Activated naive CD8-positive, alpha-beta T cell treated with anti-CD3 and anti-CD28 coated beads, Interleukin-2, amount 10 ng/mL, durations not matched to agents 7 days and 5 days (primary cell): ENCODE measurements at regions not wholly inside any gene's neighbourhood (a gene's known extent, or its start where the extent isn't known, plus 50 kb on each side); places are given as distances from the start of the nearest gene placed in this dataset.

Source experiments
- ATAC-seq: fragments of 150-1000 bp; cut with Tn5 transposase; one replicate; pipeline ENCODE4 v1.10.0; 2021; ENCODE audit warnings: low read depth, moderate library complexity
- POLR2A ChIA-PET: fragments of 350-600 bp; sonication (Branson Sonifier 250); formaldehyde crosslinking; loops from one replicate; lab custom pipeline; 2021; ENCODE audit warnings: antibody characterized with exemption; lab: Charles Lee
- DNase-seq: peaks from one replicate; pipeline ENCODE4 v3.0.0; 2021
- H3K27ac Mint-ChIP-seq: one replicate; pipeline ENCODE4 v1.8.0; 2022; ENCODE audit warnings: mild to moderate bottlenecking, mixed read lengths
- H3K27me3 Mint-ChIP-seq: one replicate; pipeline ENCODE4 v1.8.0; 2022; ENCODE audit warnings: mild to moderate bottlenecking, moderate library complexity, mixed read lengths
- H3K36me3 Mint-ChIP-seq: one replicate; pipeline ENCODE4 v1.8.0; 2021; ENCODE audit warnings: mild to moderate bottlenecking, mixed read lengths
- H3K4me1 Mint-ChIP-seq: one replicate; pipeline ENCODE4 v1.8.0; 2021; ENCODE audit warnings: mixed read lengths
- H3K4me3 Mint-ChIP-seq: one replicate; pipeline ENCODE4 v1.8.0; 2022; ENCODE audit warnings: mild to moderate bottlenecking, moderate library complexity, mixed read lengths
- H3K9me3 Mint-ChIP-seq: one replicate; pipeline ENCODE4 v1.8.0; 2021; ENCODE audit warnings: mixed read lengths

- no peaks in the 10 kb centered on the region for H3K27me3 Mint-ChIP-seq
- DNase-seq (no peak), ATAC-seq (no peak)
- no peaks in the 10 kb centered on the region for H3K36me3 Mint-ChIP-seq
- H3K4me1 Mint-ChIP-seq, result no peaks in the 10 kb centered on the region
- POLR2A ChIA-PET, result no interaction called here
- no peak overlapping the region for H3K4me3 Mint-ChIP-seq
- no peaks in the 10 kb centered on the region for H3K9me3 Mint-ChIP-seq
- H3K27ac Mint-ChIP-seq, result no peak overlapping the region
These were observed 82.5 kb upstream of the MAP3K7 start for GRCh38 chr6:90669420-90669819.

DNA sequence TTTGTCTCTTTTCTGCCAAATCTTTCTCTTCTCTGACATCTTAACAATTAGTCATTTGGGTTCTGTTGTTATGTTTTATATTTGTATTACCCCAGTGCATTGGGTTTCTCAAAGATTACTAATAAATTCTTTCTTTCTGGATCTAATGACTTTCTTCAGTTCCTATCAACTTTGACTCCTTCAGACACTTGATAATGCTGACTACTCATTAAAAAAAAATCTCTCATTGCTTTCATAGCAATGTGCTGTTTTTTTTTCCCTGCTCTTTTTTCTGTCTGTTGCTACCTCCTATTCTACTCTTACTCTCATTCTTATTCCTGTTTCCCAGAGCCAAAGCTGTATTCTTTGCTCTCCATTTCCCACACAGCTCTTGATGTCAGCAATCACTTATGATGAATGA lies 81.3 kb upstream of the MAP3K7 start:
- Mint-ChIP-seq H3K27ac (no peak overlapping the region), H3K4me1 (no peaks in the 10 kb centered on the region), H3K9me3 (no peaks in the 10 kb centered on the region), H3K27me3 (no peaks in the 10 kb centered on the region), H3K36me3 (no peaks in the 10 kb centered on the region), H3K4me3 (no peak overlapping the region)
- ATAC-seq (no peak), DNase-seq (no peak)
- POLR2A ChIA-PET, result no interaction called here

DNA sequence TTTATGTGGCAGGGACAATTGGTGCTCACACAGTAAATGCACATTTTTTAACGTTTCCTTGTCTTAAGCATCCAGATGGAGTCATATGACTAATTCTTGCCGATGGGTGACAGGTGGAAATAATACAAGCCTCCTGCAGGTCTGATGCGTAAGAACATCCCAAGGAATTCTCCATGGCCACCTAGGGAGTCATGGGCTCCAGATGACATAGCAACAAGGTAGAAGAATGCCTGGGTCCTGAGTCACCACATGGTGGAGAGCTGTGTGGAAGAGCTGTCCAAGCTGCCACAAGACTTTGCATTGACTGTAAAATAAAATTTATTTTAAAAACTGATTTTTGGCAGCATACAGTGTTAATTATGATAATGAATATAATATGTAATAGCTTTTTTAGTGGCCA lies 77.0 kb upstream of the MAP3K7 start:
- no peak overlapping the region for H3K27ac Mint-ChIP-seq
- H3K9me3 Mint-ChIP-seq, result no peaks in the 10 kb centered on the region
- no peak for DNase-seq
- H3K4me1 Mint-ChIP-seq, result no peaks in the 10 kb centered on the region
- H3K4me3 Mint-ChIP-seq, result no peak overlapping the region
- no peaks in the 10 kb centered on the region for H3K36me3 Mint-ChIP-seq
- POLR2A ChIA-PET, result no interaction called here
- ATAC-seq, result no peak
- no peaks in the 10 kb centered on the region for H3K27me3 Mint-ChIP-seq

- H3K9me3 Mint-ChIP-seq, result no peaks in the 10 kb centered on the region
- POLR2A ChIA-PET, result no interaction called here
- no peak overlapping the region for H3K27ac Mint-ChIP-seq
- DNase-seq (no peak), ATAC-seq (no peak)
- peaks cover 4% of the 10 kb centered on the region for H3K27me3 Mint-ChIP-seq
- H3K36me3 Mint-ChIP-seq, result no peaks in the 10 kb centered on the region
- H3K4me1 Mint-ChIP-seq, result no peaks in the 10 kb centered on the region
- no peak overlapping the region for H3K4me3 Mint-ChIP-seq
These were observed 76.2 kb upstream of the MAP3K7 start for GRCh38 chr6:90663106-90663505.

DNA sequence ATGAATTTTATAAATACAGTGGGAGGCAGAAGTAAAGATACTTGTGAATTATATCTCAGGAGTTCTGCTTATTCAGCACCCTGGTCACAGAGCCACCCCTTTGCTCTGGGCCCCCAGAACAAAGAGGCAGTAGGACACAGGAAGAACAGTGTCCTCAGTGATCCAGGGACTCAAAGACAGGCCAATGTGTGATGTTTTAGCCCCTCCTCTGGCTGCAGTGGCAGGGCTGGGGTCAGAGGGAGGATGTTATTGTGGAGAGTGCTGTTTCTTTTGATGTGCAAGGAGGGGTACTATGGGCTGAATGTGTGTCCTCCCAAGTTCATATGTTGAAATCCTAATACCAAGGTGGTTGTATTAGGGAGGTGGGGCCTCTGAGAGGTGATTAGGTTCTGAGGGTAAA lies 74.1 kb upstream of the MAP3K7 start:
- DNase-seq, result no peak
- Mint-ChIP-seq H3K4me3 (no peak overlapping the region), H3K9me3 (no peaks in the 10 kb centered on the region), H3K4me1 (no peaks in the 10 kb centered on the region), H3K36me3 (no peaks in the 10 kb centered on the region), H3K27ac (no peak overlapping the region), H3K27me3 (peaks cover 7% of the 10 kb centered on the region)
- ATAC-seq, result no peak
- POLR2A ChIA-PET, result no interaction called here

- ATAC-seq, result no peak
- H3K36me3 Mint-ChIP-seq, result no peaks in the 10 kb centered on the region
- H3K27me3 Mint-ChIP-seq, result peaks cover 16% of the 10 kb centered on the region
- POLR2A ChIA-PET, result no interaction called here
- no peak overlapping the region for H3K4me3 Mint-ChIP-seq
- no peak for DNase-seq
- no peaks in the 10 kb centered on the region for H3K9me3 Mint-ChIP-seq
- H3K4me1 Mint-ChIP-seq, result no peaks in the 10 kb centered on the region
- no peak overlapping the region for H3K27ac Mint-ChIP-seq
These were observed 71.6 kb upstream of the MAP3K7 start for GRCh38 chr6:90658497-90658896.

GRCh38 chr6:90656325-90656724 lies 69.5 kb upstream of the MAP3K7 start:
- POLR2A ChIA-PET, result no interaction called here
- H3K9me3 Mint-ChIP-seq, result no peaks in the 10 kb centered on the region

DNA sequence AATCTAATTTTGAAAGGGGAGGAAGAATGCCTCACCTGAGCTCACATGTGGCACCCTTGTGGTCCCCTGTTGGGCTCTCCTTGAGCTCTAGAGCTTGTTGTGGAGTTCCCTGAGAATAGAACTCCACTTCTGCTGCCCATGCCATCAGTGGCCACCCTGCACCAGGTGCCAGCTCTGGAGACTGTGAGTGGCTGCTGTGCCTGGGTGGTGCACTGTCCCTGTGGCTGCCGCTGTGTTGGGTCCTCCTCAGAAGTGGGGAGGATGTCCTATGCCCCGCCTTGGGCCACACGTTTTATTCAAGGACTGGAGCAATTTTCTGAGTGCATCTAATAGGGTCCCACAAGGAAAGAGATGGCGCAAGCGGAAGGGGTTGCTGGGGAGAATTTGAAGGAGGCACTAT lies 67.9 kb upstream of the MAP3K7 start:
- H3K27ac Mint-ChIP-seq, result no peak overlapping the region
- H3K36me3 Mint-ChIP-seq, result no peaks in the 10 kb centered on the region

More at GRCh38 chr6:90656325-90656724, 69.5 kb upstream of the MAP3K7 start:
- DNase-seq (no peak), ATAC-seq (no peak)
- no peaks in the 10 kb centered on the region for H3K36me3 Mint-ChIP-seq
- no peak overlapping the region for H3K27ac Mint-ChIP-seq
- peaks cover 21% of the 10 kb centered on the region for H3K27me3 Mint-ChIP-seq
- H3K4me1 Mint-ChIP-seq, result no peaks in the 10 kb centered on the region
- no peak overlapping the region for H3K4me3 Mint-ChIP-seq

GRCh38 chr6:90654166-90654565 lies 67.3 kb upstream of the MAP3K7 start:
- Mint-ChIP-seq H3K27me3 (peaks cover 21% of the 10 kb centered on the region), H3K4me1 (no peaks in the 10 kb centered on the region), H3K4me3 (no peak overlapping the region), H3K9me3 (no peaks in the 10 kb centered on the region), H3K27ac (no peak overlapping the region), H3K36me3 (no peaks in the 10 kb centered on the region)
- POLR2A ChIA-PET, result no interaction called here
- ATAC-seq (no peak), DNase-seq (no peak)

More for the DNA sequence above, 67.9 kb upstream of the MAP3K7 start:
- Mint-ChIP-seq H3K4me1 (no peaks in the 10 kb centered on the region), H3K4me3 (no peak overlapping the region), H3K9me3 (no peaks in the 10 kb centered on the region), H3K27me3 (peaks cover 21% of the 10 kb centered on the region)
- ATAC-seq (no peak), DNase-seq (no peak)
- POLR2A ChIA-PET, result no interaction called here

DNA sequence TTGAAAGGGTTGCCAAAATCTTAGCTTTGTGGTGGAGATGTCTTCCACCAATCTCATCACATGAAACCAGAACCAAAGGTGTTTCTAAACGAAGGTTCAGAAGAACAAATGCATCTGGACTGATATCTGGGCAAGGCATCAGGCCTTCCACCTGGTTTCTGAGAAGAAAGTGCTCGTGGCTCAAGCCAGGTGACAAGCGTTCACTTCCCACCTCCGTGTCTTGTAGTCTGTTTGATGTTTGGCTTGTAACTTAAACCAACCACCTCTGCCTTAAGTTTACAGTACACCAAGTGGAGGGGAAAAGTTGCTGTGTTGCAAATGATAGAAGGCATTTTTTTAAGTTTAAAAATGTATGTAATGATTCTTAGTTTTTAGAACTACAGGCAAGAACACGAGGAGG lies 66.9 kb upstream of the MAP3K7 start:
- DNase-seq, result no peak
- H3K27ac Mint-ChIP-seq, result no peak overlapping the region
- peaks cover 21% of the 10 kb centered on the region for H3K27me3 Mint-ChIP-seq
- no peak for ATAC-seq
- H3K36me3 Mint-ChIP-seq, result no peaks in the 10 kb centered on the region
- POLR2A ChIA-PET, result no interaction called here
- H3K4me1 Mint-ChIP-seq, result no peaks in the 10 kb centered on the region
- no peak overlapping the region for H3K4me3 Mint-ChIP-seq
- H3K9me3 Mint-ChIP-seq, result no peaks in the 10 kb centered on the region

DNA sequence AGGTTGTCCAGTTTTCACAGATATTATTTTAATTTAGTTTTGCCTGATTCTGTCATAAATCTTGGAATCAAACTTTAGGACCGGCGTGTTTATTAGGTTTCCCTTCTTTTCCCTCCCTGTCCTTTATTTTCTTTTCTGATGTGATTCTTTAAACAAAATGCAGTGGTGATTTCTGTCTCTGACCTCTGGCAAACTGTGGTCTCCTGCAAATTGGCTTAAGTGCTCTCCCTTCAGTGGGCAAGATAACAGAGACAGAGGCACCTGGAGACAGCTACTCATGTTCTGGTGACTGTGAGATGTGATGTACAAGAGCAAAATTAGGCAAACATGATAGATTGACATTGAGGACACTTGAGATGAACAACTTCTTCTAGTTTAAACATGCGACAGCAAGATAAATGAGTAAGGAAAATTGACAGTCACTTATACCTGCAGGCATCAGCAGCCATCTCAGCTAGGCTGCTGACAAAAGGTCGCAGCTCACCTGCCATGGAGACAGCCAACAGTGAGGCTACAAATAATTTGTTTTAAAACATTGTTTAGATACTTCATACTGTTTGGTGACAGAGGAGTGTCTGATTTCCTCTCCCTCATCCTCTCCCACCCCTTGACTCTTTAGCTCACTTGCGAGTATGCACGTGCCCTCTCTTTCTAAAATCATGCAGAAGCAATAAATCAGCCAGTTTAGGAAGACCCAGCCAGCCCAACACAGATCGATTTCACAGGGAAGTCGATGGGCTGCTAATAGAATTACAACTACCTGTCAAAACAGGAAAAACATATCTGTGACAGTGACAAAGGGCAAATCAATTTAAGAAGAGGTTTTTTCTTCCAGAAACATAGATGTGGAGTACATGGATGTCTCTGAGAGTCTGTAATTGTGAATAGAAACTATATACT lies 63.4 kb upstream of the MAP3K7 start:
- Mint-ChIP-seq H3K9me3 (no peaks in the 10 kb centered on the region), H3K27ac (no peak overlapping the region), H3K36me3 (no peaks in the 10 kb centered on the region), H3K4me1 (no peaks in the 10 kb centered on the region), H3K4me3 (no peak overlapping the region), H3K27me3 (peaks cover 11% of the 10 kb centered on the region)
- POLR2A ChIA-PET, result no interaction called here
- DNase-seq (no peak), ATAC-seq (no peak)

GRCh38 chr6:90648873-90649272 lies 62.0 kb upstream of the MAP3K7 start:
- no peak for ATAC-seq

DNA sequence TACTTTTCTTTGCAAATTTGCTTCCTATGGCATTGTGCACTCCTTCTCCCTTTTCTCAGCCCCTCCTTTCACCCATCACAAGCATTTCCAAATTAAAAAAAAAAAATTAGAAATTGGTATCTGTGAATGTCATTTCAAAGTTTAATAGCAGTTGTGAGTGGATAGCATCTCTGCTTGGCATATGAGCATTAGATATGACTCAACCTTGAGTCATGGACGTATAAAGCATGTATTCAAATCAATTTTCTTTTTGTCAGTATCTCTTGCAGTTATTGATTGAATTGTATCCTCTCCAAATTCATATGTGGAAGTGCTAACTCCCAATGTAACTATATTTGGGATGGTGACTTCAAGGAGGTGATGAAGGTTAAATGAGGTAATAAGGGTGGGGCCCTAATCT lies 60.1 kb upstream of the MAP3K7 start:
- ATAC-seq (no peak), DNase-seq (no peak)
- Mint-ChIP-seq H3K27me3 (peaks cover 17% of the 10 kb centered on the region), H3K4me3 (no peak overlapping the region), H3K27ac (no peak overlapping the region), H3K9me3 (no peaks in the 10 kb centered on the region), H3K4me1 (no peaks in the 10 kb centered on the region), H3K36me3 (no peaks in the 10 kb centered on the region)
- POLR2A ChIA-PET, result no interaction called here

More at GRCh38 chr6:90648873-90649272, 62.0 kb upstream of the MAP3K7 start:
- Mint-ChIP-seq H3K36me3 (no peaks in the 10 kb centered on the region), H3K4me1 (no peaks in the 10 kb centered on the region), H3K4me3 (no peak overlapping the region), H3K27ac (no peak overlapping the region), H3K27me3 (peaks cover 5% of the 10 kb centered on the region), H3K9me3 (no peaks in the 10 kb centered on the region)
- POLR2A ChIA-PET, result no interaction called here
- DNase-seq, result no peak

DNA sequence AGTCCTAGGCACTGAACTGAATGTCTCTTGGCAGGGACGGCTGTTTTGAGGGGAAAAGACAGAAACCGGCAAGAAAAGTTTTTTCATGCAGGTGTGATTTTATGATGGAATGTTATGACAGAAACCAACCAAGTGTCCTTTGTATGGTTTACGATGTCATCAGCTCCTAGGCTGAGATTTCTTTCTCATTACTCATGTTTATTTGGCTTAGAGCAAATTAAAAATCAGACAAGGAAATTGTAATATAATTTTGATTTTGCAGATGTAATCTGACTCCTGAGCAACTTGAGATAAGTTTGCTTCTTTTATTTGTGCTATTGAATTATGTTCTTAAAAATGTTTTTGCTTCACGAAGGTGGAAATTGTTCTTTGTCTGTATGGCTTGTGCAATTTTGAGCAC lies 58.8 kb upstream of the MAP3K7 start:
- Mint-ChIP-seq H3K4me1 (no peaks in the 10 kb centered on the region), H3K9me3 (no peaks in the 10 kb centered on the region), H3K4me3 (no peak overlapping the region), H3K36me3 (no peaks in the 10 kb centered on the region), H3K27ac (no peak overlapping the region), H3K27me3 (peaks cover 14% of the 10 kb centered on the region)
- no peak for ATAC-seq
- no peak for DNase-seq
- POLR2A ChIA-PET, result no interaction called here
